C1 segment of cervical spinal cord (tissue), 14 donors: ENCODE measurements at regions not wholly inside any gene's neighbourhood (a gene's known extent, or its start where the extent isn't known, plus 50 kb on each side); places are given as distances from the start of the nearest gene placed in this dataset.

Source experiments
- DNase-seq, 14 donors: peaks; one replicate each; lab custom pipeline; 2025; lab: John Stamatoyannopoulos, UW

DNA sequence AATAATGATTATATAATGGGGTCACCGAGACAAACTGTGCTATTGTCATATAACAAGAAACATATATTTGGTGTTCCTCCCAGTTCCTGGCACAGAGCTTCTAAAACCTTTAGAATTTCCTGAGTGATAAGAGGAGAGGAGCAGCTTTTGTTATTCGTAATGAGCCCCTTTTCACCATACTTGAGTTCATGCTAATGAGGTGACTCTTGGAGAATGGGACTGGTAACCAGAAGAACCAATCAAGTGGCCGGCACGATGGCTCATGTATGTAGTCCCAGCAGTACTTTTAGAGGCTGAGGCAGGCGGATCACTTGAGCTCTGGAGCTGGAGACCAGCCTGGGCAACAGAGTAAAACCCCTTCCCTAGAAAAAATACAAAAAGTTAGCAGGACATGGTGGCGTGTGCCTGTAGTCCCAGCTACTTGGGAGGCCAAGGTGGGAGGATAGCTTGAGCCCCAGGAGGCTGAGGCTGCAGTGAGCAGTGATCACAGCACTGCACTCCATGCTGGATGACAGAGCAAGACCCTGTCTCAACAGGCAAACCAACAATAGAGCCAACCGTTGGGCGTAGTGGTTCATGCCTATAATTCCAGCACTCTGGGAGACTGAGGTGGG is 62.7 kb upstream of the FTH1 start:
- no peak for DNase-seq

DNA sequence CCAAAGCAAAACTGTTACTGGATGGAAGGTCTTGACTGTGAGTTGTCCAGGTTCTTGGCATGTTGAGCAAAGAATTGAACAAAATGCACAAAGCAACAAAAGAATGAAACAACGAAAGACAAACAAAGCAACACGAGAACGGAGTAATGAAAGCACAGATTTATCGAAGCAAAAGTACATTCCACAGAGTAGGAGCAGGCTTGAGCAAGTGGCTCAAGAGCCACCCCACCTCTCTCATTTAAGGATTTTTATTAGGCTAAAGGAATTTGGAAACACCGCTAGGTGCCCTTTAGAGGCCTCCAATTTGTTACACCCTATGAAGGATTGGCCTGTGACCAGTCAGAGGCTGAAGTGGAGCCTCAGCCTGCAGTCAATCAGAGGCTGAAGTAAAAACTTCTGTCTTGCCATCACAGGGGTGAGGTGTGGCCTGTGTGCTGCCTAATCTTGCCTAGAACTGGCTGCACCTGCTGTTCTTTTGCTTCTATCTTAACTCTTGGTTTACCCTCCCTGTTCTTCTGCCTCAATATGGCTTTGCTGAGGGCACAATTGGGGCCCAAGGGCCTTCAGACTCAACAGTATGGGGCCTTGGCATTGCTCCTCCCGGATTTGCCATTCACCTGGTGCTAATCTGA is 59.4 kb upstream of the FTH1 start:
- no peak for DNase-seq

GRCh38 chr11:62025487-62026105 is 58.2 kb upstream of the FTH1 start:
- peak in 5 of 14 donors; percentile 22 to 48 (median 31) for DNase-seq

DNA sequence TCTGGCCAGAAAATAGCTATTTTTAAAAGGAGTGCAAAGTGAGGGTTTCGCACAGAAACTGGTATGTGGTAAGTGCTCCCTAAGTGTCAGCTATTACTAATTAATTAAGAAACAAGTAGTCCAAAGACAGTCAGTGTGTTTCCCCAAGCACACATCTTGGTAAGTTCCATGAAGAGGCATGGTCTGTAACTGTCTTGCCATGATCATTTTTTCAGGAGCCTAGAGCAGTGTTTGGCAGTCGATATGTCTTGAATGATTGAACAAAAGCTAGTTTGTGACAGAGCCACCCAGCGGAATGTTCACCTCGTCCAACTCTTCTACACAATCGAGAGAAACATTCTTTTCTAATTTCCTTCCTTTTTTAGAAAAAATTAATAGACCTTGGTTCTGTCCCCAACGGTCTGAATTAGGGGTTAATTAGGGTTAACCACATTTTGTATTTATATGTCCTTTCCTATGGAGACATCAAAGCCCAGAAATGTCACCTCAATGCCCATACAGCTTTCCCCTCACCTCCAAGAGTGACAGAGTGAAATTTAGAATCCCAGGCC is 57.6 kb upstream of the FTH1 start:
- peak in 1 of 14 donors; percentile 7 for DNase-seq

DNA sequence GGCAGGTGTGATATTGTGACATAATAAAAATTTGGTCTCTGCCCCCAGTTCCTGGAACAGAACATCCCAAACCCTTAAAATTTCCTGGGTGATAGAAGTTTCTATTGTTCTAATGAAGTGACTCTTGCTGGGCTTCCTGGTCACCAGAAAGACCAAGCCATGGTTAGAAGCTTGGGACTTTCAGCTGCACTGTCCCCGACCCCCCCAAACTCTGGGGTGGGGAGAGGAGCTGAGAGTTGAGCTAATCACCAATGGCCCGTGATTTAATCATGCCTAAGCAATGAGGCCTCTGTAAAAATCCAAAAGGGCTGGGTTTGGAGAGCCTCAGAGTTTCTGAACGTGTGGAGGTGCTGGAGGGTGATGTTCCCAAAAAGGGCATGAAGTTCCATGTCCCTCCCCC is 54.8 kb upstream of the FTH1 start:
- no peak for DNase-seq

DNA sequence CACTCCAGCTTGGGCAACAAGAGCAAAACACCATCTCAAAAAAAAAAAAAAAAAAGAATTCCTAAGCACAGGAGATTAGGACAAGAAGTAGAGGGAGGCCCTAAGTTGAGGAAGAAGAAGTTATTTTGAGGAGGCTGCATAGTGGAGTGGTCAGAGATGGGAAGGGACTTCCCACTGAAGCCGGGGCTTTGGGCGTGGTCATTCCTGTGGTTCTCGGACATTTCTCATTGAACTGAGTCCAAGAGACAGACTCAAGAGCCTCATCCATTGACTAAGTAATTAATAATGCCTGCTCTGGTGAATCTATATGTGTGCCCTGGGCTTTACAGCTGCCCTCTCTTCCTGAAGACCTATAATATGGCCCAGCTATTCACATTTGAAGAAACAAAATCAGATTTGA is 53.2 kb upstream of the FTH1 start:
- no peak for DNase-seq

GRCh38 chr11:62018981-62019664 is 51.7 kb upstream of the FTH1 start:
- DNase-seq, result no peak

GRCh38 chr11:62017878-62018655 is 50.6 kb upstream of the FTH1 start:
- DNase-seq, result no peak
